SU-DHL-6 (cell line): ENCODE measurements at regions not wholly inside any gene's neighbourhood (a gene's known extent, or its start where the extent isn't known, plus 50 kb on each side); places are given as distances from the start of the nearest gene placed in this dataset.

Source experiments
- H2AFZ ChIP-seq: fragments of 200-600 bp; sonication (generic); 2 replicates; pipeline ENCODE4 v1.6.1; 2014; ENCODE audit warnings: low read depth, mild to moderate bottlenecking, moderate library complexity, mixed read lengths, antibody characterized with exemption, low read length; ENCODE audit not compliant: severe bottlenecking
- H3F3A ChIP-seq: fragments of 200-600 bp; shearing (Covaris generic); 2 replicates; pipeline ENCODE4 v1.6.0; 2016; ENCODE audit warnings: antibody characterized with exemption, mild to moderate bottlenecking; ENCODE audit not compliant: insufficient read depth
- H3K27ac ChIP-seq: fragments of 200-600 bp; sonication (generic); 2 replicates; pipeline ENCODE4 v1.5.1; 2016; ENCODE audit warnings: low read depth, mild to moderate bottlenecking, low read length, moderate library complexity, mixed read lengths
- H3K27me3 ChIP-seq: fragments of 200-600 bp; sonication (generic), shearing (Covaris generic); 2 replicates; pipeline ENCODE4 v1.6.0; 2014; ENCODE audit warnings: mild to moderate bottlenecking, low read length
- H3K36me3 ChIP-seq: fragments of 200-600 bp; sonication (generic); 2 replicates; pipeline ENCODE4 v1.6.1; 2014; ENCODE audit warnings: mild to moderate bottlenecking, low read length, mixed read lengths
- H3K4me2 ChIP-seq: fragments of 300-600, 200-600 bp; shearing (Covaris generic), sonication (generic); 2 replicates; pipeline ENCODE4 v1.6.0; 2014; ENCODE audit warnings: low read length, low read depth, mild to moderate bottlenecking; ENCODE audit not compliant: poor library complexity, severe bottlenecking
- H3K4me3 ChIP-seq: fragments of 200-600 bp; sonication (generic); 2 replicates; pipeline ENCODE4 v1.5.1; 2014; ENCODE audit warnings: antibody characterized with exemption, low read length, mild to moderate bottlenecking, mixed read lengths; ENCODE audit not compliant: insufficient read depth, poor library complexity, severe bottlenecking
- H3K79me2 ChIP-seq: fragments of 200-600 bp; sonication (generic); 2 replicates; pipeline ENCODE4 v1.6.1; 2014; ENCODE audit warnings: mild to moderate bottlenecking, low read length, moderate library complexity; ENCODE audit not compliant: insufficient read depth
- H3K9ac ChIP-seq: fragments of 200-600 bp; sonication (generic); 2 replicates; pipeline ENCODE4 v1.7.0; 2014; ENCODE audit warnings: mild to moderate bottlenecking, low read length
- H3K9me2 ChIP-seq: fragments of 200-600 bp; sonication (generic); replicated peaks from 2 replicates; pipeline ENCODE4 v1.6.1; 2014; ENCODE audit warnings: low read length; ENCODE audit not compliant: insufficient read depth
- H3K9me3 ChIP-seq: fragments of 200-600 bp; sonication (generic); 2 replicates; pipeline ENCODE4 v1.6.1; 2014; ENCODE audit warnings: low read length, mixed read lengths; ENCODE audit not compliant: insufficient read depth
- H4K20me1 ChIP-seq: fragments of 200-600 bp; sonication (generic); 2 replicates; pipeline ENCODE4 v1.6.1; 2014; ENCODE audit warnings: low read depth, mild to moderate bottlenecking, antibody characterized with exemption, low read length, moderate library complexity, mixed read lengths
- CTCF ChIP-seq: fragments of 200-600 bp; sonication (generic); IDR thresholded peaks from one replicate; pipeline ENCODE4 v1.5.1; 2017; ENCODE audit warnings: antibody characterized with exemption, mild to moderate bottlenecking, low read length, moderate library complexity; ENCODE audit not compliant: insufficient read depth, poor library complexity, severe bottlenecking
- EZH2phosphoT487 ChIP-seq: fragments of 200-600 bp; sonication (generic), shearing (Covaris generic); conservative IDR thresholded peaks from 2 replicates; pipeline ENCODE4 v1.6.1; 2018; ENCODE audit warnings: mild to moderate bottlenecking, antibody characterized with exemption, low read length, moderate library complexity, mixed read lengths

- no peak overlapping the region for H3K4me2 ChIP-seq
- no peaks in the 10 kb centered on the region for H3K36me3 ChIP-seq
- H3K9me3 ChIP-seq, result peaks cover 10% of the 10 kb centered on the region; the same call in 1 of the 2 replicates
- TF ChIP-seq EZH2phosphoT487, result no peak
- no peak for TF ChIP-seq CTCF
- H4K20me1 ChIP-seq, result no peaks in the 10 kb centered on the region
- H3K27me3 ChIP-seq, result no peaks in the 10 kb centered on the region
- H3F3A ChIP-seq, result no peaks in the 10 kb centered on the region
- H3K79me2 ChIP-seq, result no peaks in the 10 kb centered on the region
- H2AFZ ChIP-seq, result no peak overlapping the region
- H3K9ac ChIP-seq, result no peak overlapping the region
- H3K4me3 ChIP-seq, result no peak overlapping the region
- no peak overlapping the region for H3K27ac ChIP-seq
- H3K9me2 ChIP-seq, result no peaks in the 10 kb centered on the region
Measured at GRCh38 chr1:187842406-187843165, 1013.8 kb downstream of the PLA2G4A start.

- Histone ChIP-seq H3K36me3 (no peaks in the 10 kb centered on the region), H2AFZ (no peak overlapping the region), H3K4me2 (no peak overlapping the region)
Measured at GRCh38 chr1:187844313-187844712, 1015.6 kb downstream of the PLA2G4A start.

GRCh38 chr1:187847531-187847930 lies 1018.8 kb downstream of the PLA2G4A start:
- H3F3A ChIP-seq, result no peaks in the 10 kb centered on the region
- H4K20me1 ChIP-seq, result no peaks in the 10 kb centered on the region
- H2AFZ ChIP-seq, result peak overlapping the region; percentile 41
- no peak overlapping the region for H3K27ac ChIP-seq
- peaks cover 10% of the 10 kb centered on the region; the same call in 1 of the 2 replicates for H3K9me3 ChIP-seq
- no peak for TF ChIP-seq CTCF
- TF ChIP-seq EZH2phosphoT487, result no peak
- H3K9me2 ChIP-seq, result no peaks in the 10 kb centered on the region
- no peaks in the 10 kb centered on the region for H3K27me3 ChIP-seq
- no peak overlapping the region for H3K4me2 ChIP-seq
- no peaks in the 10 kb centered on the region for H3K36me3 ChIP-seq
- no peak overlapping the region for H3K4me3 ChIP-seq
- H3K9ac ChIP-seq, result no peak overlapping the region
- H3K79me2 ChIP-seq, result no peaks in the 10 kb centered on the region

More at GRCh38 chr1:187844313-187844712, 1015.6 kb downstream of the PLA2G4A start:
- peaks cover 10% of the 10 kb centered on the region; the same call in 1 of the 2 replicates for H3K9me3 ChIP-seq
- TF ChIP-seq EZH2phosphoT487, result no peak
- TF ChIP-seq CTCF, result no peak
- H3K9ac ChIP-seq, result no peak overlapping the region
- no peaks in the 10 kb centered on the region for H3K27me3 ChIP-seq
- H3K27ac ChIP-seq, result no peak overlapping the region
- no peaks in the 10 kb centered on the region for H3F3A ChIP-seq
- no peak overlapping the region for H3K4me3 ChIP-seq
- no peaks in the 10 kb centered on the region for H4K20me1 ChIP-seq
- H3K79me2 ChIP-seq, result no peaks in the 10 kb centered on the region
- H3K9me2 ChIP-seq, result no peaks in the 10 kb centered on the region
